Breast epithelium (tissue), 3 donors: ENCODE measurements at regions not wholly inside any gene's neighbourhood (a gene's known extent, or its start where the extent isn't known, plus 50 kb on each side); places are given as distances from the start of the nearest gene placed in this dataset.

Experiments used
- POLR2A ChIP-seq: fragments of 450-650 bp; IDR thresholded peaks from one replicate; pipeline ENCODE4 v1.6.1; 2016; ENCODE audit warnings: antibody characterized with exemption, mild to moderate bottlenecking, moderate library complexity
- POLR2AphosphoS5 ChIP-seq, 3 donors: sonication (generic); formaldehyde crosslinking; IDR thresholded peaks; one replicate each; pipeline ENCODE4 v1.6.1; 2017; ENCODE audit warnings: antibody characterized with exemption in 3 of 3
- TF ChIP-seq, protein P1 (sequence below), 3 donors: fragments of 450-650 bp; IDR thresholded peaks; one replicate each; pipeline ENCODE4 v1.5.1; 2016 to 2017; ENCODE audit warnings: antibody characterized with exemption in 3 of 3, mild to moderate bottlenecking in 3 of 3, moderate library complexity in 3 of 3

GRCh38 chr5:68780299-68780955 is 313.4 kb upstream of the SLC30A5 start:
- TF ChIP-seq POLR2A (no peak), POLR2AphosphoS5 (IDR thresholded peaks at IDR 0.05) (no peak)
- TF ChIP-seq, protein P1, sequence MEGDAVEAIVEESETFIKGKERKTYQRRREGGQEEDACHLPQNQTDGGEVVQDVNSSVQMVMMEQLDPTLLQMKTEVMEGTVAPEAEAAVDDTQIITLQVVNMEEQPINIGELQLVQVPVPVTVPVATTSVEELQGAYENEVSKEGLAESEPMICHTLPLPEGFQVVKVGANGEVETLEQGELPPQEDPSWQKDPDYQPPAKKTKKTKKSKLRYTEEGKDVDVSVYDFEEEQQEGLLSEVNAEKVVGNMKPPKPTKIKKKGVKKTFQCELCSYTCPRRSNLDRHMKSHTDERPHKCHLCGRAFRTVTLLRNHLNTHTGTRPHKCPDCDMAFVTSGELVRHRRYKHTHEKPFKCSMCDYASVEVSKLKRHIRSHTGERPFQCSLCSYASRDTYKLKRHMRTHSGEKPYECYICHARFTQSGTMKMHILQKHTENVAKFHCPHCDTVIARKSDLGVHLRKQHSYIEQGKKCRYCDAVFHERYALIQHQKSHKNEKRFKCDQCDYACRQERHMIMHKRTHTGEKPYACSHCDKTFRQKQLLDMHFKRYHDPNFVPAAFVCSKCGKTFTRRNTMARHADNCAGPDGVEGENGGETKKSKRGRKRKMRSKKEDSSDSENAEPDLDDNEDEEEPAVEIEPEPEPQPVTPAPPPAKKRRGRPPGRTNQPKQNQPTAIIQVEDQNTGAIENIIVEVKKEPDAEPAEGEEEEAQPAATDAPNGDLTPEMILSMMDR (IDR thresholded peaks at IDR 0.05) = no peak
